ENCODE measurements at regions not wholly inside any gene's neighbourhood (a gene's known extent, or its start where the extent isn't known, plus 50 kb on each side); places are given as distances from the start of the nearest gene placed in this dataset.

GRCh38 chr1:190837888-190838287, 360.2 kb upstream of the BRINP3 start:
- ATAC-seq = no peak
- Mint-ChIP-seq H3K4me1 (no peaks in the 10 kb centered on the region), H3K4me3 (no peak overlapping the region), H3K27ac (no peak overlapping the region), H3K27me3 (no peaks in the 10 kb centered on the region), H3K36me3 (no peaks in the 10 kb centered on the region), H3K9me3 (peaks cover 3% of the 10 kb centered on the region)

DNA sequence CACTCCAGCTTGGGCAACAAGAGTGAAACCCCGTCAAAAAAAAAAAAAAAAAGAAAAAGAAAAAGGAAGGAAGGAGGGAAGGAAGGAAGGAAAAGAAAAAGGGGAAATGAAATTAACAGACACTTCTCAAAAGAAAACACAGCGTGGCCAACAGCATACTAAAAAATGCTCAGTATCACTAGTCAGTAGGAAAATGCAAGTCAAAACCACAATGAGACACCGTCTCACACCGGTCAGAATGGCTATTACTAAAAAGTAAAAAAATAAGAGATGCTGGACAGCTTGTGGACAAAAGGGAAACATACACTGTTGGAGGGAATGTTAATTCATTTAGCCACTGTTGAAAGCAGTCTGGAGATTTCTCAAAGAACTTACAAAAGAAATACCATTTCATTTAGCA, 369.5 kb upstream of the BRINP3 start:
- Mint-ChIP-seq H3K4me3 (no peak overlapping the region), H3K27ac (no peak overlapping the region), H3K9me3 (peaks cover 4% of the 10 kb centered on the region), H3K4me1 (no peaks in the 10 kb centered on the region), H3K36me3 (no peaks in the 10 kb centered on the region), H3K27me3 (no peaks in the 10 kb centered on the region)
- no peak for ATAC-seq

GRCh38 chr1:190849346-190849745, 371.7 kb upstream of the BRINP3 start:
- Mint-ChIP-seq H3K4me3 (no peak overlapping the region), H3K36me3 (no peaks in the 10 kb centered on the region), H3K9me3 (peaks cover 4% of the 10 kb centered on the region), H3K4me1 (no peaks in the 10 kb centered on the region), H3K27me3 (no peaks in the 10 kb centered on the region), H3K27ac (no peak overlapping the region)
- ATAC-seq = no peak

DNA sequence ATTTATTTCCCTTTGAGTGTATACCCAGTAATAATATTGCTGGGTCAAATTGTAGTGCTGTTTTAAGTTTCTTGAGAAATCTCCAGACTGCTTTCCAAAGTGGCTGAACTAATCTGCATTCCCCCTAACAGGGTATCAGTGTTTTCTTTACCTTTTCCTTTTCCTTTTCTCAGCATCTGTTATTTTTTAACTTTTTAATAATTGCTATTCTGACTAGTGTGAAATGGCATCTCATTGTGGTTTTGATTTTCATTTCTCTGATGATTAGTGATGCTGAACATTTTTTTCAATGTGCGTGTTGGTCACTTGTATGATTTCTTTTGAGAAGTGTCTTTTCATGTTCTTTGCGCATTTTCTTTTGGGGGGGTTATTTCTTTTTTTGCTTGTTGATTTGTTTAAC, 374.9 kb upstream of the BRINP3 start:
- Mint-ChIP-seq H3K9me3 (no peaks in the 10 kb centered on the region), H3K27me3 (no peaks in the 10 kb centered on the region), H3K4me1 (no peaks in the 10 kb centered on the region), H3K36me3 (no peaks in the 10 kb centered on the region), H3K27ac (no peak overlapping the region), H3K4me3 (no peak overlapping the region)
- no peak for ATAC-seq

GRCh38 chr1:190858140-190858539, 380.5 kb upstream of the BRINP3 start:
- Mint-ChIP-seq H3K4me3 (no peak overlapping the region), H3K27me3 (no peaks in the 10 kb centered on the region), H3K4me1 (no peaks in the 10 kb centered on the region), H3K27ac (no peak overlapping the region), H3K9me3 (peaks cover 3% of the 10 kb centered on the region), H3K36me3 (no peaks in the 10 kb centered on the region)
- ATAC-seq = no peak

DNA sequence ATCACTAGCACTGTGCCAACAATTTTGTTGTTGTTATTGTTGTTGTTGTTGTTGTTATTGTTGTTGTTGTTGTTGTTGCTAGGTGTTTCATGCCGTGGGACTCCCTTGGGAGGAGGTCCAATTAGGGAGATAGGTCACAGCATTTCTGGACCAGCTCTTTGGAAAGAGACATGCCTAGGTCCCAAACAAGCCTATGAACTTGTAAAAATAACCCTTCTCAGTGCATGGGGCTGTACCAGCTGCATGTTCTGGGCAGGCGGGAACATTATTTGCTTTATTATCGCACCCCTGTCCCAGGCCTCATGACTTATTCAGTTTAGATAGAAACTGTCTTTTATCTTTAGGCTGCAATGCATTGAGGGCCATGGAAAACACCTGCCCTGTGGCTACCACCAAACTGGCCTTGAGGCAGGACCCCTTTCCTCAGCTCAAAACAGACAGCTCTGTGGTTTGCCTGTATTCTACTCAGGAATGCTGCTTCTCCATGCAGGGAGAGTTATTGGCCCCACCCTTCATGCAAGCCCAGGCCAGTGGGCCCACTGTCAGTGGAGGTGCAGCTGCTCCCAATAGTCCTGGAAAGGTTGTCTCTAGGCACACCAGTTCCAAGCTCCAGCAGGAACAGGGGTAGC, 386.5 kb upstream of the BRINP3 start:
- Mint-ChIP-seq H3K27ac (no peak overlapping the region), H3K36me3 (no peaks in the 10 kb centered on the region), H3K9me3 (peaks cover under 1% of the 10 kb centered on the region), H3K27me3 (no peaks in the 10 kb centered on the region), H3K4me3 (no peak overlapping the region), H3K4me1 (no peaks in the 10 kb centered on the region)
- no peak for ATAC-seq

- Mint-ChIP-seq H3K4me1 (no peaks in the 10 kb centered on the region), H3K27ac (no peak overlapping the region), H3K9me3 (no peaks in the 10 kb centered on the region), H3K27me3 (no peaks in the 10 kb centered on the region), H3K4me3 (no peak overlapping the region), H3K36me3 (no peaks in the 10 kb centered on the region)
- ATAC-seq = no peak
These were observed 402.7 kb upstream of the BRINP3 start for GRCh38 chr1:190880352-190880751.

- no peaks in the 10 kb centered on the region for H3K27me3 Mint-ChIP-seq
- H3K4me3 Mint-ChIP-seq = no peak overlapping the region
- no peaks in the 10 kb centered on the region for H3K36me3 Mint-ChIP-seq
- no peaks in the 10 kb centered on the region for H3K4me1 Mint-ChIP-seq
- no peaks in the 10 kb centered on the region for H3K9me3 Mint-ChIP-seq
- ATAC-seq = no peak
- no peak overlapping the region for H3K27ac Mint-ChIP-seq
These were observed 403.4 kb upstream of the BRINP3 start for GRCh38 chr1:190881064-190881463.

- H3K4me1 Mint-ChIP-seq = no peaks in the 10 kb centered on the region
- no peak overlapping the region for H3K4me3 Mint-ChIP-seq
- no peaks in the 10 kb centered on the region for H3K27me3 Mint-ChIP-seq
- H3K36me3 Mint-ChIP-seq = no peaks in the 10 kb centered on the region
- H3K27ac Mint-ChIP-seq = no peak overlapping the region
- no peak for ATAC-seq
- H3K9me3 Mint-ChIP-seq = peaks cover 7% of the 10 kb centered on the region
These were observed 419.6 kb upstream of the BRINP3 start for GRCh38 chr1:190897233-190897632.

GRCh38 chr1:190904091-190904695, 426.5 kb upstream of the BRINP3 start:
- peaks cover 10% of the 10 kb centered on the region for H3K9me3 Mint-ChIP-seq
- H3K4me1 Mint-ChIP-seq = no peaks in the 10 kb centered on the region
- no peaks in the 10 kb centered on the region for H3K36me3 Mint-ChIP-seq

GRCh38 chr1:190906206-190906725, 428.6 kb upstream of the BRINP3 start:
- Mint-ChIP-seq H3K4me3 (no peak overlapping the region), H3K9me3 (peaks cover 3% of the 10 kb centered on the region), H3K36me3 (no peaks in the 10 kb centered on the region), H3K27me3 (no peaks in the 10 kb centered on the region), H3K27ac (no peak overlapping the region), H3K4me1 (no peaks in the 10 kb centered on the region)
- no peak for ATAC-seq

More at GRCh38 chr1:190904091-190904695, 426.5 kb upstream of the BRINP3 start:
- Mint-ChIP-seq H3K27ac (no peak overlapping the region), H3K4me3 (no peak overlapping the region), H3K27me3 (no peaks in the 10 kb centered on the region)
- ATAC-seq = no peak

- Mint-ChIP-seq H3K4me1 (no peaks in the 10 kb centered on the region), H3K36me3 (no peaks in the 10 kb centered on the region), H3K4me3 (no peak overlapping the region), H3K27me3 (no peaks in the 10 kb centered on the region), H3K27ac (no peak overlapping the region), H3K9me3 (no peaks in the 10 kb centered on the region)
- no peak for ATAC-seq
These were observed 430.6 kb upstream of the BRINP3 start for GRCh38 chr1:190908246-190908645.

DNA sequence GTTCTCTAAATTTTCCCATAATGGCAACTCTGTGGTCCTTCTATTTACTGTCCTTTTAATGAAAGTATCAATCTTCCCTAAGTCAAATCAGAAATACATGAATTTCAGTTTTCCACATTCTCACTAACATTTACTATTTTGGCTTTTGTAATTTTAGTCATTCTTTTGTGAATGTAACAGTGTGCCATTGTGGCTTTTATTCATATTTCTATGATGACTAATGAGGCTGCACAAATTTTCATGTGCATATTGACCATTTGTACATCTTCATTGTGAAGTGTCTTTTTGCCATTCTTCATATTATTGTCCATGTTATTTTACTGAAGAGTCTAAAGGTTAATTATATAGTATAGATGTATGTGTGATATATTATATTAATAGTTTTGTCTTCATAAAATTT, 431.0 kb upstream of the BRINP3 start:
- H3K27ac Mint-ChIP-seq = no peak overlapping the region
- no peak overlapping the region for H3K4me3 Mint-ChIP-seq
- H3K4me1 Mint-ChIP-seq = no peaks in the 10 kb centered on the region
- H3K27me3 Mint-ChIP-seq = no peaks in the 10 kb centered on the region
- no peaks in the 10 kb centered on the region for H3K36me3 Mint-ChIP-seq
- no peak for ATAC-seq
- no peaks in the 10 kb centered on the region for H3K9me3 Mint-ChIP-seq

- H3K4me3 Mint-ChIP-seq = no peak overlapping the region
- H3K27ac Mint-ChIP-seq = no peak overlapping the region
- no peak for ATAC-seq
- no peaks in the 10 kb centered on the region for H3K36me3 Mint-ChIP-seq
- no peaks in the 10 kb centered on the region for H3K4me1 Mint-ChIP-seq
- no peaks in the 10 kb centered on the region for H3K27me3 Mint-ChIP-seq
- H3K9me3 Mint-ChIP-seq = peaks cover 4% of the 10 kb centered on the region
These were observed 458.3 kb upstream of the BRINP3 start for GRCh38 chr1:190935925-190936324.

GRCh38 chr1:190936337-190936736, 458.7 kb upstream of the BRINP3 start:
- H3K27me3 Mint-ChIP-seq = no peaks in the 10 kb centered on the region
- H3K4me3 Mint-ChIP-seq = no peak overlapping the region
- H3K4me1 Mint-ChIP-seq = no peaks in the 10 kb centered on the region
- ATAC-seq = no peak
- H3K9me3 Mint-ChIP-seq = peaks cover 4% of the 10 kb centered on the region
- no peaks in the 10 kb centered on the region for H3K36me3 Mint-ChIP-seq
- H3K27ac Mint-ChIP-seq = no peak overlapping the region

DNA sequence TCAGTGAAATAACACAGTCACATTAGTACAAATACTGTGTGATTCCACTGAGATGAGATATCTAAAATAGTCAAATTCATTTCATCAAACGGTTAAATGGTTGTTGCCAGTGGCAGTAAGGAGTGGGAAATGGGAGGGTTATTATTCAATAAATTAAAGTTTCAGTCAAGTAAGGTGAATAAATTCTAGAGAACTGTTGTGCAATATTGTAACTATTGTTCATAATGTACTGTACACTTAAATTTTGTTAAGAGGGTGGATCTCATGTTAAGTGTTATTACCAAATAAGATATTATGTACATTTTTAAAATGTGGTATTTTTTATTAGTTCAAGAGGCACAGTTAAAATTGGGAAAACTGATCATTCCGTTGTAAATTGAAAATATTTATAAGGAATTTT, 463.3 kb upstream of the BRINP3 start:
- Mint-ChIP-seq H3K27ac (no peak overlapping the region), H3K4me1 (no peaks in the 10 kb centered on the region), H3K27me3 (no peaks in the 10 kb centered on the region), H3K36me3 (no peaks in the 10 kb centered on the region), H3K9me3 (peaks cover 4% of the 10 kb centered on the region), H3K4me3 (no peak overlapping the region)
- ATAC-seq = no peak

All from stimulated activated memory B cell treated with anti-CD40 and anti-IgM and Interleukin-4, amounts not matched to agents 10 μg/mL and 1 μg/mL and 100 μg/mL, for 72 hours (primary cell).